ENCODE measurements at regions not wholly inside any gene's neighbourhood (a gene's known extent, or its start where the extent isn't known, plus 50 kb on each side); places are given as distances from the start of the nearest gene placed in this dataset.
"Not testable (repeated sequence)": the region's sequence is repeated elsewhere in the genome, so short reads cannot be mapped to it uniquely, and the experiment has no call there.

DNA sequence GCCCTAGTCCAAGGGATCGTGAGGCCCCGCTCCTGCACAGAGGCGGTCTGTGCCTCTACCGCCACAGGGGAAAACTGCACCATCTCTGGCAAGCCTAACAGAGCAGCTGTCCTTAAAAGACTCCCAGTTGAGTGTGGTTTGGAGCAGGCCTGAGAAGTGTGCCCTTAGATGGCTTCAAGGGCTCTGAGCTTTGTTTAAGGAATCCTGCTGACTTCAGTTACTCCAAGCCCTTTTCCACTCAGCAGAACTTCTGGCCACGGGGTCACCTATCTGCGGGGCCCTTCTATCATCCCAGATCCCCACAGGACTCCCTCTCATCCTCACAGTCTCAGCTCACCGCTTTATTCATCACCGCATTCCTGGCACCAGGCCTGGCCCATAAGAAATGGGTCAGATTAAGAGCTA is 131.5 kb downstream of the CCDC74A start:
- peaks cover 0 to 13% (median 0%) of the 10 kb centered on the region in 7 donors for H3K27me3 ChIP-seq (replicated peaks in 1 of 7)
- TF ChIP-seq, protein P1, sequence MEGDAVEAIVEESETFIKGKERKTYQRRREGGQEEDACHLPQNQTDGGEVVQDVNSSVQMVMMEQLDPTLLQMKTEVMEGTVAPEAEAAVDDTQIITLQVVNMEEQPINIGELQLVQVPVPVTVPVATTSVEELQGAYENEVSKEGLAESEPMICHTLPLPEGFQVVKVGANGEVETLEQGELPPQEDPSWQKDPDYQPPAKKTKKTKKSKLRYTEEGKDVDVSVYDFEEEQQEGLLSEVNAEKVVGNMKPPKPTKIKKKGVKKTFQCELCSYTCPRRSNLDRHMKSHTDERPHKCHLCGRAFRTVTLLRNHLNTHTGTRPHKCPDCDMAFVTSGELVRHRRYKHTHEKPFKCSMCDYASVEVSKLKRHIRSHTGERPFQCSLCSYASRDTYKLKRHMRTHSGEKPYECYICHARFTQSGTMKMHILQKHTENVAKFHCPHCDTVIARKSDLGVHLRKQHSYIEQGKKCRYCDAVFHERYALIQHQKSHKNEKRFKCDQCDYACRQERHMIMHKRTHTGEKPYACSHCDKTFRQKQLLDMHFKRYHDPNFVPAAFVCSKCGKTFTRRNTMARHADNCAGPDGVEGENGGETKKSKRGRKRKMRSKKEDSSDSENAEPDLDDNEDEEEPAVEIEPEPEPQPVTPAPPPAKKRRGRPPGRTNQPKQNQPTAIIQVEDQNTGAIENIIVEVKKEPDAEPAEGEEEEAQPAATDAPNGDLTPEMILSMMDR (IDR thresholded peaks at IDR 0.05 in 8 of 11, conservative IDR thresholded peaks at IDR 0.05 in 3 of 11) = no peak
- TF ChIP-seq POLR2A (IDR thresholded peaks at IDR 0.05) (no peak), POLR2AphosphoS5 (IDR thresholded peaks at IDR 0.05) (no peak)
- H3K9me3 ChIP-seq = no peaks in the 10 kb centered on the region
- DNase-seq = no peak
- no peaks in the 10 kb centered on the region for H3K36me3 ChIP-seq
- no peaks in the 10 kb centered on the region for H3K4me1 ChIP-seq
- 89 to 96% (median 94%) methylated on average over 4 to 8 of the region's 8 CpGs for WGBS, 5 donors
- no peak overlapping the region for H3K27ac ChIP-seq
- H3K4me3 ChIP-seq = no peak overlapping the region
- intact Hi-C loops (cut with DNase I; ENCODE audit: low total_unique reads) = no loop called here

- DNase-seq; H3K4me1 ChIP-seq; H3K9me3 ChIP-seq; H3K27ac ChIP-seq; H3K36me3 ChIP-seq; H3K4me3 ChIP-seq; intact Hi-C loops (cut with DNase I; ENCODE audit: low total_unique reads): not testable (repeated sequence)
- 50 to 64% (median 56%) methylated on average over 8 of the region's 8 CpGs for WGBS, 5 donors
- peaks cover 0 to 13% (median 0%) of the 10 kb centered on the region in 7 donors for H3K27me3 ChIP-seq (replicated peaks in 1 of 7)
These were observed 133.6 kb downstream of the CCDC74A start for GRCh38 chr2:131661101-131661782.

GRCh38 chr2:131661884-131662535 is 134.3 kb downstream of the CCDC74A start:
- H3K4me3 ChIP-seq; H3K27me3 ChIP-seq (replicated peaks in 1 of 7); DNase-seq; H3K27ac ChIP-seq; intact Hi-C loops (cut with DNase I; ENCODE audit: low total_unique reads); H3K4me1 ChIP-seq; H3K36me3 ChIP-seq; H3K9me3 ChIP-seq: not testable (repeated sequence)
- WGBS, 5 donors = 74 to 92% (median 79%) methylated on average over 5 of the region's 5 CpGs

DNA sequence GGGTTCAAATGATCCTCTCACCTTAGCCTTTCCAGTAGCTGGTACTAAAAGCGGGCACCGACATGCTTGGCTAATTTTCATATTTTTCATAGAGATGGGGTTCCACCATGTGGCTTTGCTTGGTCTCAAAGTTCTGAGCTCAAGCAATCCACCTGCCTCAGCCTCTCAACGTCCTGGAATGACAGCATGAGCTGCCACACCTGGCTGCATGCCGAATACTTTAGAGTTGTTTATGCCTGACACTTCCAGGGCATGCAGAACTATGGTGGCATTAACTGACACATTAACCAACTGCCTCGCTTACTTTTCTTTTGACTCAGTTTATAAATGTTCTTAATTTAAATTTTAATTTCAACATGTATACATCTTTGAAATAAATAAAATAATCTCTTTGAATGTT is 135.8 kb downstream of the CCDC74A start:
- 74 to 84% (median 78%) methylated on average over 5 of the region's 5 CpGs for WGBS, 5 donors
- intact Hi-C loops (cut with DNase I; ENCODE audit: low total_unique reads); DNase-seq; H3K4me3 ChIP-seq; H3K27ac ChIP-seq; H3K27me3 ChIP-seq (replicated peaks in 1 of 7); H3K4me1 ChIP-seq; H3K9me3 ChIP-seq; H3K36me3 ChIP-seq: not testable (repeated sequence)

DNA sequence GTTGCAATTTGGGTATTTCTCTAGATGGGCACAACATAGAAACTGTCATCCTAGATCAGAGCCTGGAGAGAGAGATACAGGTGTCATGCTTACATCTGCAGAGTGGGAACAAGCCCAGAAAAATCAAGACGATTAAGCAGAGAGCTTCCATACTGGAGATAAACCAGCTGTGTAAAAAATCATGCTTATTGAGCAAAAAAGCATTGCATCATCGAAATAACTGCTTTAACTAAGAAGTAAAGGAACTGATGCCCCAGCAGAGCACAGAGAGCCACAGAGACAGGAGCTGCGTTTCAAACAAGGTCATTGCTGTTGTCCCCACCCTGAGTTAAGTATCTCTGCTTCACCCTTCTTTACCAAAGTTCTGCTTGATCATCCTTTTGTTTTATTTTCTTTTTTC is 138.0 kb downstream of the CCDC74A start:
- 40 to 72% (median 49%) methylated on average over 3 of the region's 3 CpGs for WGBS, 5 donors
- H3K9me3 ChIP-seq = peaks cover 0 to 10% (median 0%) of the 10 kb centered on the region in 8 donors
- DNase-seq; H3K36me3 ChIP-seq; intact Hi-C loops (cut with DNase I; ENCODE audit: low total_unique reads); H3K4me3 ChIP-seq; H3K27ac ChIP-seq; H3K4me1 ChIP-seq; H3K27me3 ChIP-seq (replicated peaks in 1 of 7): not testable (repeated sequence)

GRCh38 chr2:131668794-131669540 is 141.3 kb downstream of the CCDC74A start:
- H3K27me3 ChIP-seq (replicated peaks in 1 of 7) = peaks cover 3 to 26% (median 20%) of the 10 kb centered on the region in 7 donors
- DNase-seq; H3K36me3 ChIP-seq; intact Hi-C loops (cut with DNase I; ENCODE audit: low total_unique reads); H3K4me3 ChIP-seq; H3K27ac ChIP-seq: not testable (repeated sequence)
- peaks cover 9 to 21% (median 18%) of the 10 kb centered on the region in 6 donors for H3K4me1 ChIP-seq
- 57 to 68% (median 60%) methylated on average over 5 of the region's 5 CpGs for WGBS, 5 donors
- peaks cover 0 to 10% (median 0%) of the 10 kb centered on the region in 8 donors for H3K9me3 ChIP-seq

GRCh38 chr2:131671841-131672470 is 144.3 kb downstream of the CCDC74A start:
- peaks cover 3 to 53% (median 20%) of the 10 kb centered on the region in 7 donors for H3K27me3 ChIP-seq (replicated peaks in 1 of 7)
- H3K9me3 ChIP-seq = peaks cover 0 to 10% (median 0%) of the 10 kb centered on the region in 8 donors
- peaks cover 11 to 26% (median 22%) of the 10 kb centered on the region in 6 donors for H3K4me1 ChIP-seq
- DNase-seq, H3K27ac ChIP-seq, H3K36me3 ChIP-seq: not testable (repeated sequence)
- H3K4me3 ChIP-seq = peak overlapping the region in 4 of 8 donors; percentile 13 to 68 (median 44)
- 49 to 71% (median 58%) methylated on average over 10 to 28 of the region's 28 CpGs for WGBS, 5 donors
- intact Hi-C loops (cut with DNase I; ENCODE audit: low total_unique reads) = loop anchor here (10.0 kb wide), 1 partner anchor 257 kb away; no protein-coding TSS in a partner anchor
